SU-DHL-6 (cell line): ENCODE measurements at regions not wholly inside any gene's neighbourhood (a gene's known extent, or its start where the extent isn't known, plus 50 kb on each side); places are given as distances from the start of the nearest gene placed in this dataset.
"Not testable (repeated sequence)": the region's sequence is repeated elsewhere in the genome, so short reads cannot be mapped to it uniquely, and the experiment has no call there.

ENCODE experiments used
- EZH2phosphoT487 ChIP-seq: fragments of 200-600 bp; sonication (generic), shearing (Covaris generic); conservative IDR thresholded peaks from 2 replicates; pipeline ENCODE4 v1.6.1; 2018; ENCODE audit warnings: mild to moderate bottlenecking, antibody characterized with exemption, low read length, moderate library complexity, mixed read lengths
- TF ChIP-seq, protein P1 (sequence below): fragments of 200-600 bp; sonication (generic); IDR thresholded peaks from one replicate; pipeline ENCODE4 v1.5.1; 2017; ENCODE audit warnings: antibody characterized with exemption, mild to moderate bottlenecking, low read length, moderate library complexity; ENCODE audit not compliant: insufficient read depth, poor library complexity, severe bottlenecking

GRCh38 chr2:240194341-240194762 lies 53.9 kb upstream of the OTOS start:
- TF ChIP-seq, protein P1, sequence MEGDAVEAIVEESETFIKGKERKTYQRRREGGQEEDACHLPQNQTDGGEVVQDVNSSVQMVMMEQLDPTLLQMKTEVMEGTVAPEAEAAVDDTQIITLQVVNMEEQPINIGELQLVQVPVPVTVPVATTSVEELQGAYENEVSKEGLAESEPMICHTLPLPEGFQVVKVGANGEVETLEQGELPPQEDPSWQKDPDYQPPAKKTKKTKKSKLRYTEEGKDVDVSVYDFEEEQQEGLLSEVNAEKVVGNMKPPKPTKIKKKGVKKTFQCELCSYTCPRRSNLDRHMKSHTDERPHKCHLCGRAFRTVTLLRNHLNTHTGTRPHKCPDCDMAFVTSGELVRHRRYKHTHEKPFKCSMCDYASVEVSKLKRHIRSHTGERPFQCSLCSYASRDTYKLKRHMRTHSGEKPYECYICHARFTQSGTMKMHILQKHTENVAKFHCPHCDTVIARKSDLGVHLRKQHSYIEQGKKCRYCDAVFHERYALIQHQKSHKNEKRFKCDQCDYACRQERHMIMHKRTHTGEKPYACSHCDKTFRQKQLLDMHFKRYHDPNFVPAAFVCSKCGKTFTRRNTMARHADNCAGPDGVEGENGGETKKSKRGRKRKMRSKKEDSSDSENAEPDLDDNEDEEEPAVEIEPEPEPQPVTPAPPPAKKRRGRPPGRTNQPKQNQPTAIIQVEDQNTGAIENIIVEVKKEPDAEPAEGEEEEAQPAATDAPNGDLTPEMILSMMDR, result not testable (repeated sequence)
- not testable (repeated sequence) for TF ChIP-seq EZH2phosphoT487
